ENCODE measurements at regions not wholly inside any gene's neighbourhood (a gene's known extent, or its start where the extent isn't known, plus 50 kb on each side); places are given as distances from the start of the nearest gene placed in this dataset.

GRCh38 chr11:8740129-8740528 lies 57.5 kb downstream of the RPL27A start:
- no peak for DNase-seq

DNA sequence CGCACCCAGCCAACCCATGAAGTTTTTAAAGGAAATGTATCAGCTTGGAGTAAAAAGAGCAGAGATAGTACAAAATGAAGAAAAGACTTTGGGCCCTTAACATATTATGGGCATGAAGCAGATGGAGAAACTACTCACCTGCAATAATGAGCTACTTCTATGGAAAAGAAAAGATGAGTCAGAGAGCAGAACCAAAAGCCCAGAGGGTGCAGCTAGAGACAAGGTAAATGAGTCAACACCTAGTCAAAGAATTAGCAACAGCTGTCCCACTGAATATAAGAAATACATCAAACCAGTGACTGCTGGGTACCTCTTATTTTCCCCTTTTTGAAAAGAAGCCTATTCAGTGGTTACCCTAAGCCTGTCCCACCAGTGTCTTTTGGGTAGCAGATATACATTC lies 61.8 kb downstream of the RPL27A start:
- DNase-seq = no peak

DNA sequence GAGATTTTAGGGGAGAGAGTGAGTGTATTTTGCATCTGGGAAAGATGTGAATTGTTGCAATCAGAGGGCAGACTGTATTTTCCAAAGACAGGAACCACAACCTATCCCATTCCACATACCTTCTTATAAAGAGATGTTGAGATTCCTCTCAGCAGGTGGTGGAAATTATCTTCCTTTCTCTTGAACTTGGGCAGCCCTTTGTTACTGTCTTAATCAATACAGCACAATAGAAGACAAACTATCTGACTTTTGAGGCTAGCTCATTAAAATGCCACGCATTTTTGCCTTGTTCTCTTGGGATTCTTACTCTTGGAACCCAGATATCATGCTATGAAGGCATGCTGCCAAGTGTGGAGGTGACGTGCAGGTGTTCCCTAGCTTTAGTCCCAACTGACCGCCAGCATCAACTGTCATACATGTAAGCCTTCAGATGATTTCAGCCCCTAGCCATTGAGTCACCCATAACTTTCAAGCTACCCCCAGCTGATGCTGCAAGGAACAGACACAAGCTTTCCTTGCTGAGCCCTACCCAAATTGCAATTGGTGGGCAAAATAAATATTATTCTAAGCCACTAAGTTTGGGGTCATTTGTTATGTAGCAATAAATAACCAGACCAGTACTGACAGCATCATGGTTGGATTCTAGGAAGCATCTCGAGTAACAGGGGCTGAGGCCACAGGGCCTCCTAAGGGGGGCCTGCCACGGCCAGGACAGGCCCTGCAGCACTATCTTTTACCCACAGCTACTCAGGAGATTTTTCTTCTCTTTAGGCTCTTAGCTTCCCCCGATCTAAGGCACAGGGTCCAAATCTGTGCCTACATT lies 63.0 kb downstream of the RPL27A start:
- DNase-seq = no peak

GRCh38 chr11:8746331-8746974 lies 63.9 kb downstream of the RPL27A start:
- no peak for DNase-seq

DNA sequence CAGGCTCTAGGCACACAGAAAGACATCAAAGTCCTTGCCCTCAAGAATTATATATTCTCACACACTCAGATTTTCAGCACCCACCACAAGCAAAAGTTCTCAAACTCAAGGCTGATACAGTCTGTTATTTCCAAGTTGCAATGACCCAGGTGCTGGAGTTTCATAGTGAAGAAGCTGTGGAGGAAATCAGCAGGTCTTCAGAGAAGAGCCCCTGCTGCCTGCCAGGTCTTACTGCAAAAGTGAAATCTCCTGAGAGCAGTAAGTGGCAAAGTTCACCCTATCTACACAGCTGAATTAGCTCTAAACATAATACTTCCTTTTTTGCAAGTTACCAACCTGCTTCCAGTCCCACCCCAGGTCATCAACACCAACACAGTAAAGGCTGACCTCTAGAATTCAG lies 64.6 kb downstream of the RPL27A start:
- DNase-seq = no peak

DNA sequence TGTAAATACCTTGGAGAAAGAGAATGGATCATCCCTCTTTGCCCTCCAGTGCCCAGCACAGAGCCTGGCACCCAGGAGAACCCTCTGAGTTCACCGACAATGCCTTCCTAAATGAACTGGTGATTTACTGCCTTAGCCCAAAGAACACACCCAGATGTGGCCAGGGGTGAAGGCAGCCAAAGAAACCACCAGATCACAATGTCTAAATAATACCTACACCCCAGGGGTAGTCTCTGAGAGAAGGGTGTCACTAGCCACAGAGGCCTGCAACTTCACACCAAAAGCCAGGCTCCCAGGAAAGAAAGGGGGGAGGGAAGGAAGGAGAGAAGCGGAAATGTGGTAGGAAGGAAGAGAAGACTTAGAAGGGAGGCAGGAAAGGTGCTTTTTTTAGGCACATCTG lies 65.7 kb downstream of the RPL27A start:
- no peak for DNase-seq

GRCh38 chr11:8749202-8749601 lies 66.6 kb downstream of the RPL27A start:
- DNase-seq = no peak

DNA sequence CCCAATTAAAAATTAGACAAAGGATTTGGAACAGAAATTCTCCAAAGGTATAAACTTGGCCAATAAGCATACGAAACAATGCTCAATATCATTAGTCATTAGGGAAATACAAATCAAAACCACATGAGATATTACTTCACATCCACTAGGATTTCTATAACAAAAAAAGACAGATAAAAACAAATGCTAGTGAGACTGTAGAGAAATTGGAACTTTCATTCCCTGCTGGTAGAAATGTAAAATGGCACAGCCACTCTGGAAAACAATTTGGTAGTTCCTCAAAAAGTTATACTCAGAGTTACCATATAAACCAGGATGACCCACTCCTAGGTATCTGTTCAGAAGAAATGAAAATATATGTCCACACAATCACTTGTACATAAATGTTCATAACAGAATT lies 71.6 kb downstream of the RPL27A start:
- DNase-seq = no peak

- DNase-seq = no peak
These were observed 73.6 kb downstream of the RPL27A start for GRCh38 chr11:8756201-8756600.

DNA sequence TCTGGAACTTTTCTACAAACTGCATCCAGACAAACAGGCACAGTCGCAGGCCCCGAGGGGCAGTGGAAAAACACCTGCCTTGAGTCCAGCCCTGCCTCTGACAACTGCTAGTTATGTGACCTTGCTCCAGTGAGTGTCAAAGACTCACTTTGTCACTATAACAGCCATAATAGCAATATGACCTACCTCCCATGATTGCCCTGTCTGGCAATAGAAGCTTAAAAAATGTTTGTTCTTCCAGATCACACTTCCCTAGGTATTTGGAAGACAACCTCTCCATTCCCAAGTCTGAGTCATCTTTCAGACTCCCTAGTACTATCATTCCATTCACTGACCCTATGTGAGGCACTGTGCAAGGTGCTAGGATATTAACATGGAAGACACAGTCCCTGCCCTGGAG lies 74.5 kb downstream of the RPL27A start:
- no peak for DNase-seq

- DNase-seq = no peak
These were observed 74.9 kb downstream of the RPL27A start for GRCh38 chr11:8757533-8757932.

DNA sequence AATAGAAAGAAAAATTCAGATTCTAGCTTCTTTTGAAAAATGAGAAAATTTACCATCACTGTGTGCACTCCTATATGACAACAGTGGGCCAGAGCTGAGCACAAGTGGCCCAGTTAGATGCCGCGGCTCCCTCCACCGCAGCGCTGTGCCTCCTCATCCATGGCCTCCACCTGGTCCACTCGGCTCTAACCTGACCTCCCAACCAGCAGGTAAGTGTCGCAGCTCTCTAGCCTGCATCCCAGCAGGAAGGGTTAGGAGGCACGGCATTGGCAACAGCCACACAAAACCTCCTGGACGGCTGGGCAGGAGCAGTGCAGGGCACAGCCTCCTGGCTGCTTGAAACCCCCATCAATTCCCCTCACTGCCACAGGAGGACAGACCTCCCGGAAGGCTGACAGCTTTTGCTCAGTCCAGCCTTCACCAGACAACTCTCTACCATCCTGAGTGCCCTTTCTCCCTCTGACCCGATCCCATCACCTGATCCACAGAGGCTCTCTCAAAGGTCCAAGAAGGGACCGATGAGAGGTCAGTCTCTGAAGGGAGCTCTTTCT lies 76.1 kb downstream of the RPL27A start:
- DNase-seq = no peak

GRCh38 chr11:8759634-8760033 lies 77.0 kb downstream of the RPL27A start:
- DNase-seq = no peak

GRCh38 chr11:8760896-8761295 lies 78.3 kb downstream of the RPL27A start:
- no peak for DNase-seq

- no peak for DNase-seq
These were observed 80.6 kb downstream of the RPL27A start for GRCh38 chr11:8763070-8763685.

- no peak for DNase-seq
These were observed 82.7 kb downstream of the RPL27A start for GRCh38 chr11:8765294-8765693.

GRCh38 chr11:8766043-8766987 lies 83.7 kb downstream of the RPL27A start:
- DNase-seq = peak; percentile 57

GRCh38 chr11:8766988-8767374 lies 84.4 kb downstream of the RPL27A start:
- no peak for DNase-seq

DNA sequence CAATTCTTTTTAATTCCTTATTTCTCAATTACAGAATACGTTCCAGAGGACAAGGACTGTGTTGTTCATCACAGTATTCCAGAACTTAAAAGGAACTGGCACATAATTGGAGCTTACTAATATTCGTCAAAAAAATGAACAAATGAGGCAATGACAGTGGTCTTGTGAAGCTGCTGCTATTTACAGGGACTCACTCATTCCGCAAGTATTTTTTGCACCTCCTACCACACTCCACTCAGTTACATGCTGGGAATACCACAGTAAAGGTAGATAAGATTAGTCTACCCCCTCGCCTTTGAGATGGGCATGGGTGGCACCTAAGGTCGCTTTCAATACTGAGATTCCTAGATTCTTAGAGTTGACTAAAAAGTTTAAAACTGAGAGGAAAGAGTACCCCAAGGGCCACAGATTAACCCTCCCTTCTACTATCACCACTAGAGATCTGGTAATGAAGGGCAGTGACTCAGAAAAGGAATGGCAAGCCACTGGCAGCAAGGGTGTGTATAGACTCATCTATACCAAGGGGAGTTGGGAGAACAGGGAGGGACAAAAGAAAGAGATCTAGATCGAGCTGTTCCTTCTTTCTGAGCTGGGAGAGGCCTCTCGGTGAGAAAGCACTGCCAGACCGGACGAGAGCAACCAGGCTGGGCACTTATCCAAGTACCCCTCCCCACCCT lies 85.0 kb downstream of the RPL27A start:
- no peak for DNase-seq

DNA sequence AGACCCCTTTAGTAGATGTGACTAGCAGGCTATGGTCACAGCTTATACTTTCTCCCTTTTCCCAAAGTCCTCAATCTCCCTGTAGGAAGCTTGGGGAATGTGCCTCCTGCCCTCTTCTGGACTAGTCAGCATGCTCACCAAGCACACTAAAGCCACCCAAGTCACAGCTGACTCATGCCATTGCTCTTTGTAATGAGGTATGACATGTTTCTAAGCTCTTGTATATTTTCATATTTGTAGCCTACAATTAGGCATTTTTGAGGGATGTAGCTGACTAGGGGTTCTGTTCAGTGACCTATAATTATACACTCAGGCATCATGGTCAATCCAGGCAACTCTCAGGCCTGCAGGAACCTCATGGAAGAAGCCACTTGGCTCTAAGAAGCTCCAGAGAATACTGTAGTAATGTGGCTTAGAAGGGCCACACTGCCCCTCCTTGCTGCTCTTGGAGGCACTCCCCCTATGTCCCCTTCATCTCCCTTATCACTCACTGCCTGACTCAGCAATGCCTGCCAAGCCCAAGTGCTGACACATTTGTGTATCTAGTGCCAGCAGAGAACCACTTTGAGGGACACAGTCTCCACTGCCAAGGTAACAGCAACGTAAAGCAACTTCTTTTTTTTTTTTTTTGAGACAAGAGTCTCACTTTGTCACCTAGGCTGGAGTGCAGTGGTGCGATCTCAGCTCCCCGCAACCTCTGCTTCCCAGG lies 86.2 kb downstream of the RPL27A start:
- no peak for DNase-seq

All from eye (tissue), 1 donor.